ENCODE measurements at regions not wholly inside any gene's neighbourhood (a gene's known extent, or its start where the extent isn't known, plus 50 kb on each side); places are given as distances from the start of the nearest gene placed in this dataset.

DNA sequence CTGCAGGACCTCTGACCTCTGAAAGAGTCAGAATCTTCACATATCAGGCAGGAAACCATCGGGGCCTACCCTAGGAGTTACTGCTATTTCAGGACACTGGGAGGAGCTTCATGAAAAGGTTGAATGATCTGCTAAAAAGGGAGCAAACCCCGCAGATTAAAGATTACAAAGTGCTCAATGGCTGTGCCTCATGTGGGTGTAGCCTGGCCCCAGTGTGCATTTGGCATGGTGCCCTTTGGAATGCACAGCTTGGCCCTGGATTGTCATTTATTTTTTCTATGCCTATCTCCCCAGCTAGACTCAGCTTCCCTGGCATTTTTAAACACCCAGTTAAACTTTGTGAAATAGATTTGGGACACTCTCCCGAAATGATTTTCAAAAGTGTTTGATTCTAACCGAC, 368.5 kb upstream of the SPTLC3 start:
- DNase-seq (no peak), ATAC-seq (no peak)
- Mint-ChIP-seq H3K4me3 (no peak overlapping the region), H3K27me3 (peaks cover 0 to 4% (median 0%) of the 10 kb centered on the region in 5 donors), H3K4me1 (no peaks in the 10 kb centered on the region), H3K36me3 (no peaks in the 10 kb centered on the region), H3K27ac (no peak overlapping the region), H3K9me3 (peaks cover 0 to 11% (median 1%) of the 10 kb centered on the region in 9 donors)
- POLR2A ChIA-PET = no interaction called here

DNA sequence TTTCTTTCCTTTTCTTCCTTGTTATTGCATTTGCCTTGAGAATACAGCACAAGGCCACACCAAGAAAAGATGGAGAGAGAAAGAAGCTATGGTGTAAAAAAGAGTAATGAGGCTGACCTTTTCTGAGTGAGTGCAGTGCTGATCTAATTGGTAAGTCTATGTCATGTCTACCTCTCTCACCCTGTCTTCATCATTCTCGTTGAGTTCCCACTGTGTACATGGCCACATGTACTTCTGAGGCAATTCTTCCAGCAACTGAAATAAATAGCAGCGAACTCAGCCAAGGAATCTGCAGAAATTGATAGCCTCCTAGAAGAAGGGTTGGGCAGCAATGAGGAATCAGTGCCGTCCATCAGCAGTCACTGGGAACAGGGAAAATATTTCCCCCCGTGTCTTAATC, 367.2 kb upstream of the SPTLC3 start:
- Mint-ChIP-seq H3K9me3 (peaks cover 0 to 13% (median 1%) of the 10 kb centered on the region in 9 donors), H3K4me3 (no peak overlapping the region), H3K27me3 (peaks cover 0 to 4% (median 0%) of the 10 kb centered on the region in 5 donors), H3K27ac (no peak overlapping the region), H3K4me1 (no peaks in the 10 kb centered on the region), H3K36me3 (no peaks in the 10 kb centered on the region)
- DNase-seq (no peak), ATAC-seq (no peak)
- POLR2A ChIA-PET = no interaction called here

GRCh38 chr20:12644461-12644860, 364.3 kb upstream of the SPTLC3 start:
- H3K9me3 Mint-ChIP-seq = peaks cover 0 to 10% (median 0%) of the 10 kb centered on the region in 9 donors
- no peaks in the 10 kb centered on the region for H3K36me3 Mint-ChIP-seq
- no peak overlapping the region for H3K4me3 Mint-ChIP-seq
- H3K27ac Mint-ChIP-seq = no peak overlapping the region
- POLR2A ChIA-PET = no interaction called here
- peaks cover 0 to 4% (median 0%) of the 10 kb centered on the region in 5 donors for H3K27me3 Mint-ChIP-seq
- no peaks in the 10 kb centered on the region for H3K4me1 Mint-ChIP-seq
- no peak for DNase-seq
- ATAC-seq = no peak

GRCh38 chr20:12649234-12649633, 359.5 kb upstream of the SPTLC3 start:
- ATAC-seq (no peak), DNase-seq (no peak)
- POLR2A ChIA-PET = no interaction called here
- Mint-ChIP-seq H3K4me3 (no peak overlapping the region), H3K27me3 (peaks cover 0 to 4% (median 0%) of the 10 kb centered on the region in 5 donors), H3K4me1 (no peaks in the 10 kb centered on the region), H3K27ac (no peak overlapping the region), H3K36me3 (no peaks in the 10 kb centered on the region), H3K9me3 (peaks cover 0 to 7% (median 0%) of the 10 kb centered on the region in 9 donors)

DNA sequence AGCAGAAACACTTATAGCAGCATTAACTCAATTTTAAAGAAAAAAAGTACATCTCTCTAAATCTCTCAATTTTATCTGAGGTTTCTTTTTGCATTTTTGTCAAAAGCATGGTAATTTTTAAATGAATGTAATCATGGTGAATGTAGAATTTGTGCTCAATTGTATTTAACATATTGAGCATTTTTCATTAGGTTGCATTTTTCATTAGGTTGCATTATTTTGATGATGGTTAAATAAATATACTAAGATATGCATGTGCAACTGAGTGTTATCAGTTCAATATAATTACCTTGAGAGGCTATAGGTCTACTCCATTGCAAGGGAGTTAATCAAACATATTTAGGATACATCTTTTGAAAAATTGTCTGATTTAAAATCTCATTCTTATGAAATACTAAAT, 355.1 kb upstream of the SPTLC3 start:
- POLR2A ChIA-PET = no interaction called here
- Mint-ChIP-seq H3K27ac (no peak overlapping the region), H3K4me3 (no peak overlapping the region), H3K27me3 (peaks cover 0 to 4% (median 0%) of the 10 kb centered on the region in 5 donors), H3K4me1 (no peaks in the 10 kb centered on the region), H3K36me3 (no peaks in the 10 kb centered on the region), H3K9me3 (peaks cover 0 to 13% (median 2%) of the 10 kb centered on the region in 9 donors)
- ATAC-seq = no peak
- no peak for DNase-seq

- POLR2A ChIA-PET = no interaction called here
- Mint-ChIP-seq H3K27ac (no peak overlapping the region), H3K27me3 (peaks cover 0 to 4% (median 0%) of the 10 kb centered on the region in 5 donors), H3K36me3 (peaks cover 0 to 4% (median 0%) of the 10 kb centered on the region in 3 donors), H3K4me3 (no peak overlapping the region), H3K4me1 (no peaks in the 10 kb centered on the region), H3K9me3 (peaks cover 0 to 49% (median 11%) of the 10 kb centered on the region in 9 donors)
- DNase-seq = no peak
- ATAC-seq = no peak
Measured at GRCh38 chr20:12659942-12660341, 348.8 kb upstream of the SPTLC3 start.

GRCh38 chr20:12660918-12661317, 347.9 kb upstream of the SPTLC3 start:
- DNase-seq (no peak), ATAC-seq (no peak)
- peaks cover 0 to 4% (median 0%) of the 10 kb centered on the region in 5 donors for H3K27me3 Mint-ChIP-seq
- no peaks in the 10 kb centered on the region for H3K4me1 Mint-ChIP-seq
- peaks cover 0 to 4% (median 0%) of the 10 kb centered on the region in 3 donors for H3K36me3 Mint-ChIP-seq
- H3K9me3 Mint-ChIP-seq = peaks cover 0 to 55% (median 11%) of the 10 kb centered on the region in 9 donors
- no peak overlapping the region for H3K27ac Mint-ChIP-seq
- H3K4me3 Mint-ChIP-seq = no peak overlapping the region
- POLR2A ChIA-PET = no interaction called here

GRCh38 chr20:12670301-12670700, 338.5 kb upstream of the SPTLC3 start:
- ATAC-seq = no peak
- DNase-seq = no peak
- Mint-ChIP-seq H3K36me3 (no peaks in the 10 kb centered on the region), H3K27me3 (no peaks in the 10 kb centered on the region), H3K4me3 (no peak overlapping the region), H3K27ac (no peak overlapping the region), H3K4me1 (no peaks in the 10 kb centered on the region), H3K9me3 (peaks cover 0 to 20% (median 7%) of the 10 kb centered on the region in 9 donors)
- POLR2A ChIA-PET = no interaction called here

- H3K27me3 Mint-ChIP-seq = no peaks in the 10 kb centered on the region
- no peak for DNase-seq
- no peak overlapping the region for H3K27ac Mint-ChIP-seq
- ATAC-seq = no peak
- POLR2A ChIA-PET = no interaction called here
- H3K9me3 Mint-ChIP-seq = peaks cover 0 to 23% (median 11%) of the 10 kb centered on the region in 9 donors
- no peak overlapping the region for H3K4me3 Mint-ChIP-seq
- no peaks in the 10 kb centered on the region for H3K36me3 Mint-ChIP-seq
- no peaks in the 10 kb centered on the region for H3K4me1 Mint-ChIP-seq
Measured at GRCh38 chr20:12673352-12673751, 335.4 kb upstream of the SPTLC3 start.

GRCh38 chr20:12677925-12678324, 330.8 kb upstream of the SPTLC3 start:
- Mint-ChIP-seq H3K27me3 (no peaks in the 10 kb centered on the region), H3K27ac (no peak overlapping the region), H3K36me3 (no peaks in the 10 kb centered on the region), H3K4me3 (no peak overlapping the region), H3K9me3 (peaks cover 0 to 22% (median 2%) of the 10 kb centered on the region in 9 donors), H3K4me1 (no peaks in the 10 kb centered on the region)
- no peak for ATAC-seq
- no peak for DNase-seq
- POLR2A ChIA-PET = no interaction called here

- Mint-ChIP-seq H3K9me3 (peaks cover 0 to 15% (median 2%) of the 10 kb centered on the region in 9 donors), H3K4me3 (no peak overlapping the region), H3K4me1 (no peaks in the 10 kb centered on the region), H3K36me3 (no peaks in the 10 kb centered on the region), H3K27ac (no peak overlapping the region), H3K27me3 (no peaks in the 10 kb centered on the region)
- ATAC-seq (no peak), DNase-seq (no peak)
- POLR2A ChIA-PET = no interaction called here
Measured at GRCh38 chr20:12679447-12679846, 329.3 kb upstream of the SPTLC3 start.

- Mint-ChIP-seq H3K4me3 (no peak overlapping the region), H3K4me1 (no peaks in the 10 kb centered on the region), H3K27ac (no peak overlapping the region), H3K9me3 (peaks cover 0 to 9% (median under 1%) of the 10 kb centered on the region in 9 donors), H3K36me3 (no peaks in the 10 kb centered on the region), H3K27me3 (peaks cover 0 to 2% (median 0%) of the 10 kb centered on the region in 5 donors)
- ATAC-seq (no peak), DNase-seq (no peak)
- POLR2A ChIA-PET = no interaction called here
Measured at GRCh38 chr20:12682613-12683012, 326.2 kb upstream of the SPTLC3 start.

DNA sequence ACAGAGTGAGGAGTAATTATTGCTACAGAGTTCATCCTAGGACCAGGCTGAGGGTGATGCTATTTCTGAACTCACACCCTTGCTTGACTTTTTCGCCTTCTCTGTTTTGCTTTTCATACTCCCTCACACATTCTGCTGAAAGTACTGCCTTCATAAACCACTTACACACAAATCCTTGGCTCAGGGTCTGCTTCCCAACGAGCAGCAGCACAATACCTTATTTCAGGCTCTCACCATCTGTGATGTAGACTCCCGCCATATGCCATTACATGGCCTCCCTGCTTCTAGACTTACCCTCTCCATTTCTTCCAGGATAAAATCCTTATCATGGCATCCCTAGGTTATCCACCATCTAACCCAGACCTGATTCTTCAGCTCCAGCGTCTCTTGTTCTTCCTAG, 321.3 kb upstream of the SPTLC3 start:
- Mint-ChIP-seq H3K4me3 (no peak overlapping the region), H3K9me3 (peaks cover 0 to 7% (median 2%) of the 10 kb centered on the region in 9 donors), H3K27ac (no peak overlapping the region), H3K27me3 (peaks cover 0 to 8% (median 0%) of the 10 kb centered on the region in 5 donors), H3K36me3 (no peaks in the 10 kb centered on the region), H3K4me1 (no peaks in the 10 kb centered on the region)
- DNase-seq = no peak
- POLR2A ChIA-PET = no interaction called here
- no peak for ATAC-seq

DNA sequence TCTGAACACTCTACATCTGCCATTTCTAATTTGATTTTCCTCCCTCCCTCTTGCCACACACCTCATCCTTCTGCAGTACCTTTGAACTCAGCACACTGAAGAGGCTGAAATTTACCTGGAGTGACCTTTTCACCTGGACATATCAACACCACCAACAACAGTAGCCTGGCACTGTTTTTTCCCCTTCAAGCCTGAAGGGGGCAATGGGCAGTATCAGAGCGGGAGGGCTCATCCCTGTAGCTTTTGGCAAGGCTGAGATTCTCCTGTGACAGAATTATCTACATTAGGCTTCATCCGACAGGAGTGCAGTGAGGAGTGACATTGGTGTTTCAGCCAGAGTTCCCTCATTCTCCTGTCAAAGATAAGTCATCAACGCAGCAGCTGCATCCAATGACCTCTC, 312.8 kb upstream of the SPTLC3 start:
- DNase-seq (no peak), ATAC-seq (no peak)
- no peaks in the 10 kb centered on the region for H3K27me3 Mint-ChIP-seq
- peaks cover 0 to 15% (median 1%) of the 10 kb centered on the region in 9 donors for H3K9me3 Mint-ChIP-seq
- H3K4me1 Mint-ChIP-seq = no peaks in the 10 kb centered on the region
- H3K36me3 Mint-ChIP-seq = no peaks in the 10 kb centered on the region
- H3K4me3 Mint-ChIP-seq = no peak overlapping the region
- no peak overlapping the region for H3K27ac Mint-ChIP-seq
- POLR2A ChIA-PET = no interaction called here

All from naive thymus-derived CD8-positive, alpha-beta T cell (primary cell).